C1 segment of cervical spinal cord (tissue), 14 donors: ENCODE measurements at regions not wholly inside any gene's neighbourhood (a gene's known extent, or its start where the extent isn't known, plus 50 kb on each side); places are given as distances from the start of the nearest gene placed in this dataset.

Source experiments
- DNase-seq, 14 donors: peaks; one replicate each; lab custom pipeline; 2025; lab: John Stamatoyannopoulos, UW

- DNase-seq = no peak
Observed at GRCh38 chr10:113415246-113415645, 137.6 kb upstream of the HABP2 start.

GRCh38 chr10:113420057-113420732 is 132.7 kb upstream of the HABP2 start:
- DNase-seq = no peak

GRCh38 chr10:113420733-113421675 is 131.8 kb upstream of the HABP2 start:
- no peak for DNase-seq

GRCh38 chr10:113422371-113422770 is 130.5 kb upstream of the HABP2 start:
- DNase-seq = no peak

GRCh38 chr10:113423981-113424721 is 128.7 kb upstream of the HABP2 start:
- DNase-seq = no peak

GRCh38 chr10:113425008-113425407 is 127.8 kb upstream of the HABP2 start:
- DNase-seq = no peak

GRCh38 chr10:113425541-113425951 is 127.3 kb upstream of the HABP2 start:
- DNase-seq = no peak

- DNase-seq = no peak
Observed at GRCh38 chr10:113426181-113426877, 126.5 kb upstream of the HABP2 start.

GRCh38 chr10:113427236-113427735 is 125.6 kb upstream of the HABP2 start:
- peak in 1 of 14 donors; percentile 0 for DNase-seq

GRCh38 chr10:113427811-113428558 is 124.9 kb upstream of the HABP2 start:
- DNase-seq = no peak

- no peak for DNase-seq
Observed at GRCh38 chr10:113430634-113431397, 122.0 kb upstream of the HABP2 start.

- no peak for DNase-seq
Observed at GRCh38 chr10:113431398-113432160, 121.3 kb upstream of the HABP2 start.

GRCh38 chr10:113433711-113434110 is 119.1 kb upstream of the HABP2 start:
- no peak for DNase-seq

- DNase-seq = no peak
Observed at GRCh38 chr10:113434315-113434714, 118.5 kb upstream of the HABP2 start.

GRCh38 chr10:113434950-113435349 is 117.9 kb upstream of the HABP2 start:
- DNase-seq = no peak

GRCh38 chr10:113435881-113436280 is 117.0 kb upstream of the HABP2 start:
- no peak for DNase-seq

GRCh38 chr10:113436851-113437250 is 116.0 kb upstream of the HABP2 start:
- DNase-seq = no peak

GRCh38 chr10:113438652-113439051 is 114.2 kb upstream of the HABP2 start:
- no peak for DNase-seq

GRCh38 chr10:113441220-113441619 is 111.6 kb upstream of the HABP2 start:
- no peak for DNase-seq
